WERI-Rb-1 (cell line): ENCODE measurements at regions not wholly inside any gene's neighbourhood (a gene's known extent, or its start where the extent isn't known, plus 50 kb on each side); places are given as distances from the start of the nearest gene placed in this dataset.

Source experiments
- DNase-seq: peaks from one replicate; pipeline ENCODE4 v3.0.0-alpha.2; 2020
- H3K27ac ChIP-seq: fragments of 250-450 bp; sonication (Bioruptor Pico); 2 replicates; pipeline ENCODE4 v1.5.1; 2020; ENCODE audit warnings: mild to moderate bottlenecking, moderate library complexity
- H3K27me3 ChIP-seq: fragments of 250-450 bp; sonication (Bioruptor Pico); 2 replicates; pipeline ENCODE4 v1.5.1; 2021; ENCODE audit warnings: mild to moderate bottlenecking, low read depth, moderate library complexity; ENCODE audit not compliant: insufficient read depth, severe bottlenecking
- H3K36me3 ChIP-seq: fragments of 250-450 bp; sonication (Bioruptor Pico); 2 replicates; pipeline ENCODE4 v1.5.1; 2020; ENCODE audit warnings: mild to moderate bottlenecking, moderate library complexity
- H3K4me3 ChIP-seq: 2 replicates; pipeline ENCODE4 v1.5.1; 2011; ENCODE audit warnings: low read depth, mild to moderate bottlenecking, control low read depth, low read length
- H3K9me3 ChIP-seq: fragments of 250-450 bp; sonication (Bioruptor Pico); 2 replicates; pipeline ENCODE4 v1.5.1; 2021; ENCODE audit warnings: mild to moderate bottlenecking, moderate library complexity; ENCODE audit not compliant: severe bottlenecking
- TF ChIP-seq, protein P1 (sequence below): IDR thresholded peaks from 2 replicates; pipeline ENCODE4 v1.5.1; 2011; ENCODE audit warnings: low read depth, mild to moderate bottlenecking, control low read depth, inconsistent platforms, low read length

GRCh38 chr1:195113471-195113870, 1494.8 kb downstream of the KCNT2 start:
- no peak for DNase-seq
- H3K9me3 ChIP-seq, result no peaks in the 10 kb centered on the region
- no peaks in the 10 kb centered on the region for H3K27me3 ChIP-seq
- no peaks in the 10 kb centered on the region for H3K36me3 ChIP-seq
- H3K4me3 ChIP-seq, result no peak overlapping the region
- TF ChIP-seq, protein P1, sequence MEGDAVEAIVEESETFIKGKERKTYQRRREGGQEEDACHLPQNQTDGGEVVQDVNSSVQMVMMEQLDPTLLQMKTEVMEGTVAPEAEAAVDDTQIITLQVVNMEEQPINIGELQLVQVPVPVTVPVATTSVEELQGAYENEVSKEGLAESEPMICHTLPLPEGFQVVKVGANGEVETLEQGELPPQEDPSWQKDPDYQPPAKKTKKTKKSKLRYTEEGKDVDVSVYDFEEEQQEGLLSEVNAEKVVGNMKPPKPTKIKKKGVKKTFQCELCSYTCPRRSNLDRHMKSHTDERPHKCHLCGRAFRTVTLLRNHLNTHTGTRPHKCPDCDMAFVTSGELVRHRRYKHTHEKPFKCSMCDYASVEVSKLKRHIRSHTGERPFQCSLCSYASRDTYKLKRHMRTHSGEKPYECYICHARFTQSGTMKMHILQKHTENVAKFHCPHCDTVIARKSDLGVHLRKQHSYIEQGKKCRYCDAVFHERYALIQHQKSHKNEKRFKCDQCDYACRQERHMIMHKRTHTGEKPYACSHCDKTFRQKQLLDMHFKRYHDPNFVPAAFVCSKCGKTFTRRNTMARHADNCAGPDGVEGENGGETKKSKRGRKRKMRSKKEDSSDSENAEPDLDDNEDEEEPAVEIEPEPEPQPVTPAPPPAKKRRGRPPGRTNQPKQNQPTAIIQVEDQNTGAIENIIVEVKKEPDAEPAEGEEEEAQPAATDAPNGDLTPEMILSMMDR, result no peak
- no peak overlapping the region for H3K27ac ChIP-seq

GRCh38 chr1:195105773-195106172, 1502.5 kb downstream of the KCNT2 start:
- Histone ChIP-seq H3K27me3 (no peaks in the 10 kb centered on the region), H3K27ac (no peak overlapping the region), H3K36me3 (no peaks in the 10 kb centered on the region), H3K9me3 (no peaks in the 10 kb centered on the region), H3K4me3 (no peak overlapping the region)
- TF ChIP-seq, protein P1, result no peak
- DNase-seq, result no peak

GRCh38 chr1:195105281-195105680, 1503.0 kb downstream of the KCNT2 start:
- TF ChIP-seq, protein P1, result peak; percentile 73
- H3K27ac ChIP-seq, result no peak overlapping the region
- H3K27me3 ChIP-seq, result no peaks in the 10 kb centered on the region
- H3K9me3 ChIP-seq, result no peaks in the 10 kb centered on the region
- no peaks in the 10 kb centered on the region for H3K36me3 ChIP-seq
- no peak overlapping the region for H3K4me3 ChIP-seq
- DNase-seq, result no peak

- Histone ChIP-seq H3K4me3 (no peak overlapping the region), H3K36me3 (no peaks in the 10 kb centered on the region), H3K27me3 (no peaks in the 10 kb centered on the region), H3K9me3 (no peaks in the 10 kb centered on the region), H3K27ac (no peak overlapping the region)
- DNase-seq, result peak; percentile 8
- TF ChIP-seq, protein P1, result no peak
Measured at GRCh38 chr1:195097316-195097715, 1510.9 kb downstream of the KCNT2 start.

- Histone ChIP-seq H3K4me3 (no peak overlapping the region), H3K27ac (no peak overlapping the region), H3K36me3 (no peaks in the 10 kb centered on the region), H3K9me3 (no peaks in the 10 kb centered on the region), H3K27me3 (no peaks in the 10 kb centered on the region)
- peak; percentile 18 for DNase-seq
- TF ChIP-seq, protein P1, result no peak
Measured at GRCh38 chr1:195096051-195096521, 1512.2 kb downstream of the KCNT2 start.

DNA sequence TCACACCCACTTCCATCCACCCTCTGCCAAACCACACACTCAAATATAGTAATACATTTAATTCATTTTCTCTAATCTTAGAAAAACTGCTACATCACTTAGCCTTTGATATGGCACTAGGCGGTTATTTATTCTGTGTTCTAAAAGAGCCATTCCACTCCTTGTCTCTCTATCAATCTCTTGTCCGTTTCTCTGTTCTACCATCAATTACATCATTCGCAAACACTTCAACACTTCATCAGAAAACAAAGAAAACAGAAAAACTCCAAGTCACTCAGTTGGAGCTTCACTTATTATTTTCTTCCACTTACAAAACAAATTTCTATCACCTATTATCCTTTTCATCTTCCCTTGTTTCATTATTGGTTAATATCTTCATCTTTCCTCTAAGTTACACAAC, 1523.0 kb downstream of the KCNT2 start:
- Histone ChIP-seq H3K9me3 (no peaks in the 10 kb centered on the region), H3K36me3 (no peaks in the 10 kb centered on the region), H3K27me3 (no peaks in the 10 kb centered on the region), H3K4me3 (no peak overlapping the region), H3K27ac (no peak overlapping the region)
- DNase-seq, result no peak
- TF ChIP-seq, protein P1, result no peak
